Transverse colon (tissue), 4 donors: ENCODE measurements at regions not wholly inside any gene's neighbourhood (a gene's known extent, or its start where the extent isn't known, plus 50 kb on each side); places are given as distances from the start of the nearest gene placed in this dataset.

Experiments
- DNase-seq: peaks from one replicate; pipeline ENCODE4 v3.0.0-alpha.2; 2019
- H3K27ac ChIP-seq, 4 donors: fragments of 200-600 bp; sonication (generic); 2 replicates each; pipeline ENCODE4 v1.5.1; 2016 to 2018; ENCODE audit warnings: inconsistent platforms in 4 of 4
- H3K27me3 ChIP-seq: fragments of 200-600 bp; sonication (generic); 2 replicates; pipeline ENCODE4 v1.5.1; 2017; ENCODE audit warnings: inconsistent platforms
- H3K36me3 ChIP-seq, 4 donors: fragments of 200-600 bp; sonication (generic); 2 replicates each; pipeline ENCODE4 v1.5.1; 2017 to 2019; ENCODE audit warnings: inconsistent platforms in 4 of 4
- H3K4me1 ChIP-seq, 4 donors: fragments of 200-600 bp; sonication (generic); 2 replicates each; pipeline ENCODE4 v1.5.1; 2017 to 2020; ENCODE audit warnings: inconsistent platforms in 4 of 4
- H3K4me3 ChIP-seq, 4 donors: fragments of 200-600 bp; sonication (generic); 1 replicate in 1 of 4; 2 replicates in 3 of 4; pipeline versions ENCODE4 v1.5.1 to v1.6.1; 2017 to 2019; ENCODE audit warnings: inconsistent platforms in 4 of 4
- H3K9me3 ChIP-seq, 2 donors: fragments of 200-600 bp; sonication (generic); 2 replicates each; pipeline ENCODE4 v1.5.1; 2017 to 2019; ENCODE audit warnings: inconsistent platforms in 2 of 2
- CTCF ChIP-seq, 5 experiments: fragments of 200-600 bp in 3 of 5; fragments of 450-650 bp in 2 of 5; sonication (generic) in 3 of 5; IDR thresholded peaks; 1 replicate in 2 of 5; 2 replicates in 3 of 5; pipeline ENCODE4 v1.5.1; 2016 to 2017; ENCODE audit warnings: antibody characterized with exemption in 5 of 5, inconsistent platforms in 3 of 5, mild to moderate bottlenecking in 2 of 5, moderate library complexity in 1 of 5
- EP300 ChIP-seq: sonication (generic); formaldehyde crosslinking; IDR thresholded peaks from one replicate; pipeline ENCODE4 v1.6.1; 2017; ENCODE audit warnings: antibody characterized with exemption, low read depth
- POLR2A ChIP-seq: fragments of 450-650 bp; IDR thresholded peaks from one replicate; pipeline ENCODE4 v1.6.1; 2016; ENCODE audit warnings: antibody characterized with exemption, mild to moderate bottlenecking, moderate library complexity
- POLR2AphosphoS5 ChIP-seq, 3 donors: sonication (generic); formaldehyde crosslinking; IDR thresholded peaks; one replicate each; pipeline ENCODE4 v1.6.1; 2016; ENCODE audit warnings: antibody characterized with exemption in 3 of 3
- WGBS, 2 donors: methylation state at CpG; one replicate each; pipeline ENCODE4 v1.1.5; 2018; ENCODE audit warnings: low coverage in 1 of 2; 5-methylcytosine and 5-hydroxymethylcytosine counted together
- in situ Hi-C, 4 donors: fragments of 200-750 bp; cut with MboI; loops; one replicate each; pipeline versions ENCODE4 v1.15.0 to v1.15.1; 2017; ENCODE audit warnings: low sequenced_read_pairs in 3 of 4, low pct_ligation_motif_present in 1 of 4, low pct_unique_long_range_greater_than_20kb in 1 of 4
- intact Hi-C: fragments of 100-400 bp; cut with DNase I; formaldehyde crosslinking; loops from one replicate; pipeline ENCODE4 v1.15.1; 2023; ENCODE audit warnings: low total_unique reads

DNA sequence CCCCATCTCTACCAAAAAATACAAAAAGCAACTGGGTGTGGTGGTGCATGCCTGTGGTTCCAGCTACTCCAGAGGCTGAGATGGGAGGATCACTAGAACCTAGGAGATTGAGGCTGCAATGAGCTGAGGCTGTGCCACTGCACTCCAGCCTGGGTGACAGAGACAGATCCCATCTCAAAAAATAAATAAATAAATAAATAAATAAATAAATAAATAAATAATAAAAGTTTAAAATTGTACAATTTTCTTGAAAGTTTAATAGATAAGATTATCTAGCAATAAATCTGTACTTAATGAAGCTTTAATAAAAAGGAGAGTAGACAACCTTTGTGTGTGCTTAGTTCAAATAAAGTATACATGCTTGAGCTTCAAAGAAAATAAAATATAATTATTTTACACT lies 310.0 kb upstream of the LRIG3 start:
- Histone ChIP-seq H3K4me3 (no peak overlapping the region), H3K4me1 (no peaks in the 10 kb centered on the region), H3K27me3 (no peaks in the 10 kb centered on the region), H3K27ac (no peak overlapping the region), H3K9me3 (no peaks in the 10 kb centered on the region), H3K36me3 (no peaks in the 10 kb centered on the region)
- TF ChIP-seq EP300: no peak
- TF ChIP-seq CTCF (IDR thresholded peaks at IDR 0.05): no peak
- TF ChIP-seq POLR2AphosphoS5 (IDR thresholded peaks at IDR 0.05): no peak
- TF ChIP-seq POLR2A: no peak
- no peak for DNase-seq
- intact Hi-C loops (no loop called here), in situ Hi-C loops (no loop called here)

DNA sequence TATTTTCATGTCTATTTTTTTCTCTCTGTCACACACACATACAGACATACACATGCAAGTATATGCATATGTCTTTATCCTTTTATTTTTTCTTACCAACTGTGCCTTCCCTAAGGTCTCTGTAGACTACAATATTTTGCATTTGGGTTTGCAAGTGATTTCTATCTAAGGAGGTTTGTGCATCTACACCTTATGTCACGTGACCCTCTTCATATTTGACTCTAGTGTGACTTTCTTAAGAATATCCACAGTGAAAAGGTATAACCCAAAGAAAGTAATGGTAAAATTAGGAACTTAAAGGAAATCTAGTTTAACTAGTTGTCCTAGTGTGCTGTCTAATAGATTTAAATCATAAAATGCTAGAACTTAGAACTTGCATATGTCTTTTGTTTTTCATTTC lies 298.8 kb upstream of the LRIG3 start:
- 55 to 78% methylated on average over 1 of the region's 1 CpG for WGBS, 2 donors
- intact Hi-C loops: no loop called here
- TF ChIP-seq CTCF (IDR thresholded peaks at IDR 0.05) (no peak), POLR2AphosphoS5 (IDR thresholded peaks at IDR 0.05) (no peak), POLR2A (no peak), EP300 (no peak)
- DNase-seq: no peak
- Histone ChIP-seq H3K4me1 (no peaks in the 10 kb centered on the region), H3K27ac (no peak overlapping the region), H3K27me3 (no peaks in the 10 kb centered on the region), H3K36me3 (no peaks in the 10 kb centered on the region), H3K9me3 (no peaks in the 10 kb centered on the region), H3K4me3 (no peak overlapping the region)
- in situ Hi-C loops: no loop called here

GRCh38 chr12:59196989-59197388 lies 276.7 kb upstream of the LRIG3 start:
- WGBS, 2 donors: 75 to 83% methylated on average over 1 of the region's 1 CpG
- intact Hi-C loops: no loop called here

GRCh38 chr12:59194794-59195193 lies 274.5 kb upstream of the LRIG3 start:
- DNase-seq: no peak
- no peaks in the 10 kb centered on the region for H3K4me1 ChIP-seq
- no peak overlapping the region for H3K4me3 ChIP-seq
- WGBS, 2 donors: 78% methylated on average over 2 of the region's 2 CpGs; no CpG with 5 or more reads in 1 of the 2 donors
- intact Hi-C loops: no loop called here
- H3K27ac ChIP-seq: no peak overlapping the region
- TF ChIP-seq POLR2A (no peak), EP300 (no peak), CTCF (IDR thresholded peaks at IDR 0.05) (no peak), POLR2AphosphoS5 (IDR thresholded peaks at IDR 0.05) (no peak)
- in situ Hi-C loops: no loop called here
- H3K9me3 ChIP-seq: no peaks in the 10 kb centered on the region
- no peaks in the 10 kb centered on the region for H3K36me3 ChIP-seq
- H3K27me3 ChIP-seq: no peaks in the 10 kb centered on the region

More at GRCh38 chr12:59196989-59197388, 276.7 kb upstream of the LRIG3 start:
- DNase-seq: no peak
- Histone ChIP-seq H3K9me3 (no peaks in the 10 kb centered on the region), H3K27ac (no peak overlapping the region), H3K27me3 (no peaks in the 10 kb centered on the region), H3K36me3 (no peaks in the 10 kb centered on the region), H3K4me3 (no peak overlapping the region), H3K4me1 (no peaks in the 10 kb centered on the region)
- in situ Hi-C loops: no loop called here
- no peak for TF ChIP-seq EP300
- TF ChIP-seq CTCF (IDR thresholded peaks at IDR 0.05): no peak
- no peak for TF ChIP-seq POLR2AphosphoS5 (IDR thresholded peaks at IDR 0.05)
- no peak for TF ChIP-seq POLR2A
